HG03097 (cell line): ENCODE measurements at regions not wholly inside any gene's neighbourhood (a gene's known extent, or its start where the extent isn't known, plus 50 kb on each side); places are given as distances from the start of the nearest gene placed in this dataset.

Experiments
- ATAC-seq: cut with Tn5 transposase; IDR thresholded peaks from one replicate; pipeline ENCODE4 v1.9.1; 2021; ENCODE audit not compliant: unreplicated experiment, low FRiP score

GRCh38 chr4:111681270-111681669, 464.0 kb upstream of the FAM241A start:
- ATAC-seq = no peak

GRCh38 chr4:111681751-111682150, 463.5 kb upstream of the FAM241A start:
- ATAC-seq = no peak

- no peak for ATAC-seq
Measured at GRCh38 chr4:111685205-111685604, 460.0 kb upstream of the FAM241A start.

GRCh38 chr4:111689214-111689613, 456.0 kb upstream of the FAM241A start:
- no peak for ATAC-seq

GRCh38 chr4:111689731-111690130, 455.5 kb upstream of the FAM241A start:
- ATAC-seq = no peak

- no peak for ATAC-seq
Measured at GRCh38 chr4:111693758-111694157, 451.5 kb upstream of the FAM241A start.

GRCh38 chr4:111695677-111696076, 449.6 kb upstream of the FAM241A start:
- no peak for ATAC-seq

GRCh38 chr4:111696505-111696904, 448.7 kb upstream of the FAM241A start:
- ATAC-seq = no peak

GRCh38 chr4:111697176-111697942, 447.9 kb upstream of the FAM241A start:
- no peak for ATAC-seq

- ATAC-seq = no peak
Measured at GRCh38 chr4:111698361-111698760, 446.9 kb upstream of the FAM241A start.

- no peak for ATAC-seq
Measured at GRCh38 chr4:111699165-111699564, 446.1 kb upstream of the FAM241A start.

GRCh38 chr4:111701102-111701501, 444.2 kb upstream of the FAM241A start:
- no peak for ATAC-seq

GRCh38 chr4:111707491-111707890, 437.8 kb upstream of the FAM241A start:
- no peak for ATAC-seq

- ATAC-seq = no peak
Measured at GRCh38 chr4:111712093-111712677, 433.1 kb upstream of the FAM241A start.

- no peak for ATAC-seq
Measured at GRCh38 chr4:111713276-111713675, 432.0 kb upstream of the FAM241A start.

- no peak for ATAC-seq
Measured at GRCh38 chr4:111717921-111718320, 427.3 kb upstream of the FAM241A start.

- ATAC-seq = no peak
Measured at GRCh38 chr4:111718763-111719559, 426.3 kb upstream of the FAM241A start.

- ATAC-seq = no peak
Measured at GRCh38 chr4:111720866-111721265, 424.4 kb upstream of the FAM241A start.

- ATAC-seq = no peak
Measured at GRCh38 chr4:111722213-111722720, 423.0 kb upstream of the FAM241A start.

GRCh38 chr4:111736516-111736915, 408.7 kb upstream of the FAM241A start:
- ATAC-seq = no peak

GRCh38 chr4:111744847-111745246, 400.4 kb upstream of the FAM241A start:
- no peak for ATAC-seq
